ENCODE measurements at regions not wholly inside any gene's neighbourhood (a gene's known extent, or its start where the extent isn't known, plus 50 kb on each side); places are given as distances from the start of the nearest gene placed in this dataset.

DNA sequence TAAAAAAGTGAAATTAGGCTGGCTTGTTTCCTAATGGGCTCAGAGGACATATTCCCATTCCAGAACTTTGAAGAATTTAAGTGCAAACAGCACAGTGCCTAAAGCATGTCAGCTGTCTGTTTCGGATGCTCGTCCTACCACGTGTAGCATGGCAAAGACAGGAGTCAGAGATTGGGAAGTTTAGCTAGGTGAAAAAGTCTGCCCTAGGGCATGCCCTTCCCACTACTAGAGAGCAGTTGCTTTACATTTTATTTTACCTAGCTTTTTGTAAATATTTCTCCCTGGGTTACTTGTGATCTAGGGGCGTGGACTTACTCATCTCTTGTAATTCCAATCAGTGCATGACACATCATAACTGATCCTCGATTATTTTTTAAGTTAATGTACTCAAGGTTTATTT, 111.1 kb downstream of the LMO4 start:
- no peak for DNase-seq

- peak; percentile 53 for DNase-seq
Observed at GRCh38 chr1:87449348-87449963, 120.8 kb downstream of the LMO4 start.

DNA sequence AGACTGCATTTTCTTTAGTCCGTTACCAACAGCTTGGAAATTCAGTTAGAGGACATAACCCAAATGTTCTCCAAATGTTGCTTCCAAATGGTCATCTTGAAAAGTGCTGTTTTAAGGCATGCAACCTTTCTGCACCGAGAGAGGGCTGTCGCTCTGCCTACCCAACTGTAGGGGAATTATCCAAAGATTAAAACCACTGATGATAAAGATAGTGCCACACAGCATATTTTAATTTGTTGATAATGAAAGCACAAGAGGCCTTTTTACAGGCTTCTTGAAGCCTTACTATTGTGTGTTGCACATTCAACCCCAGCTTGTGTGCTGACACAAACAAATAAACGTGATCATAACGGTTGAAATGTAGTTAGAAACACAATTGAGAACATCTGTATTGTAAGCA, 121.5 kb downstream of the LMO4 start:
- DNase-seq, result no peak

DNA sequence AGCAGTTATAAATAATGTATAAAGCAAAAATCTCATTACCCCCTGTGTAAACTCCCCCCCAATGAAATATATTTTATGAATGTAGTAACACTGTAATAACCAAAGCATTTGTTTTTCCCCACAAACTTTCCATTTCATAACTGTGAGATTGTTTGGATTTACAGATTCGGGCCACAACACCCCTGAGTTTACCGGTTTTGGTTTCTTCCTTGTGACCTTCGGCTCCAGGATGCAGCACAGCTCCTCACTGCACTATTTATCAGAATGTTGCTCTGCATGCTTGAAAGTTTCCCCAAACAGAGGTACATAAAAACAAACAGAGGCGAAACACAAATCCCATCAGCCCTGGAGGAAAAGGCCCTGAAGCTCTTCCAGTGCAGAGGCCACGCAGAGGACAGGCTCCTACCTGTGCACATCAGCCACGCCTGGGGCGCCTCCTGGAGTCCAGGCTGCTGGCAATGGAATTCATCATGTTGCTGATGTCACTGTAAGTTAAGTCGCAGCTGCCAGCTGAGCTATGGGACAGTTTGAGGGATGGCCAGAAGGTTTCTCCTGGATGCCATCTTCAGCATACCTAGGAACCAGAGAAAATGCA, 122.0 kb downstream of the LMO4 start:
- peak; percentile 10 for DNase-seq

DNA sequence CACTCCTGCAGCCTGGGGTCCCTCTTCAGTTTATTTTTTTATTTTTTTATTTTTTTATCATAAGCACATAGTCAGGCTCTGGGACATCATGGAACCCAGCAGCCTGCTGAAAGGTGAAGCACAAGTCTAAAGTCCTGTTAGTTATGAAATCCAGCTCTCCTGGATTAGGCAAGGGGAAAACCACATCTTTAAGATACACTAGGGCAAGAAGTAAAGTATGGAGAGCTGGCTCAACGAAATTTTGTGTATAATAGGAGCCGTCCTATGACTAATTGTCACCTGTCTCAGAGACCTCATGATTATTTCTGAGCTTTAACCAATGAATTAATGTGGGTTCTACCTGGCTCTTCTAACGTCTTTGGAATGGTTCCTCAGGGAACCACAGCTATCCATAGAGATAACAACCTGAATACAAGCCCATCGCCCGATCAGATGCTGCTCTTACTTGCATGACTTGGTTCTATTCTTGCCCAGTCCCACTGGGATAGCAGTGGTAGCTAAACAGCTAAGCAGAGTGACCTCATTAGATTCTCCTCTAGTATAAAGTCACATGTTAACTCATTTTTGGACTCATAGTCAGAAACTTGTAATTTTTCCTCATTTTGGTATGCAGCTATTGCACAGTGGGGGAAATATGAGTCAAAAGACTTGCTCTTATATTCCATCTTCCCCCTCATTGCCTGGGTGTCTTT, 122.7 kb downstream of the LMO4 start:
- DNase-seq, result no peak

GRCh38 chr1:87452648-87453047, 124.0 kb downstream of the LMO4 start:
- no peak for DNase-seq

DNA sequence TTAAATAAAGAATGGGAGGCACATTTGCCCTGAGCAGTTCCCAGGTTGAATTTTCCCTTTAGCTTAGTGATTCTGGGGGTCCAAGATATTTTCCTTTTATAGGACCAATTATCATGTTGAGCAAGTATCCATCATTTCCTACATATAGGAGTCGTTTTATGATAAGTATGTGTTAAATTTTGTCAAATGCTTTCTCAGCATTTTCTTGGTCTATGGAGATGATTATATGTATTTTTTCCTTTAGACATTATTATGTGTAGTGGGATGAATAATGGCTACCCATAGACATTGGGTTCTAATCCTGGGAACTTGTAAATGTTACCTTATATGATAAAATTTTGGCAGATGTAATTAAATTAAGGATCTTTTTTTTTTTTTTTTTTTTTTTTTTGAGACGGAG, 128.7 kb downstream of the LMO4 start:
- no peak for DNase-seq

- DNase-seq, result no peak
Observed at GRCh38 chr1:87462894-87463293, 134.2 kb downstream of the LMO4 start.

- no peak for DNase-seq
Observed at GRCh38 chr1:87464022-87464490, 135.4 kb downstream of the LMO4 start.

DNA sequence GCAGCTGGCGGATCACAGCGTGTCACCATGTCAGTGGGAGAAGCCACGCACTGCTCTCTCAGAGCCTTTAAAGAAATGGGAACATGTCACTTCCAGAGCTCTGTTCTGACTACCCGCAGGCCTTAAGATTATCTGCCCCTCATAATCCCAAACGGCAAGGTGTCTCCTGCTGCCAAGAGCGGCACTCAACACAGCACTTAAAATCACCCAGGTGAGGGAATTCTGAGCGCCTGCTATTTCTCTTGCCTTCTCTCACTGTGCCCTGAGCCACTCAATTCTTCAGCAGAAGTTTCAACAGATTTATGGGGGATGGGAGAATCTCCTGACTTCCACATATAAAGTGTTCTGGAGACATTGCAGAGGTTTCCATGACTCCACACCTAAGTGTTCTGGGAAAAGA, 137.9 kb downstream of the LMO4 start:
- DNase-seq, result no peak

DNA sequence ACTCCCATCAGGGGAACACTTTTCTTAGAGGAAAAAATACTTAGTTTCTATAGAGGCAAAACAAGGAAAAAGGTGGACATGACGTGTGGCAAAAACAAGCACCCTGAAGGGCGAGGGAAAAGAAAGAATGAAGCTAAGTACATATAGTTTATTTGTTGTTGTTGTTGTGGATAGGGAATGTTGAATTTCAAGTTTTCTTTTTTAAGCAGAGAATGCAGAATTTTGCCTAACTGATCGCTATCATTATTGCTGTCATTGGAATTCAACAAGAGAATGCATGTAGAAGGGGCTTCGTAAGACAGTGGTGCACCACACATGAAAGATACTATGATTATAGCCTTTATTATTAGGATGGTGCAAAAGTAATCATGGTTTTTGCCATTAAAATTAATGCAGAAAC, 144.0 kb downstream of the LMO4 start:
- DNase-seq, result no peak

DNA sequence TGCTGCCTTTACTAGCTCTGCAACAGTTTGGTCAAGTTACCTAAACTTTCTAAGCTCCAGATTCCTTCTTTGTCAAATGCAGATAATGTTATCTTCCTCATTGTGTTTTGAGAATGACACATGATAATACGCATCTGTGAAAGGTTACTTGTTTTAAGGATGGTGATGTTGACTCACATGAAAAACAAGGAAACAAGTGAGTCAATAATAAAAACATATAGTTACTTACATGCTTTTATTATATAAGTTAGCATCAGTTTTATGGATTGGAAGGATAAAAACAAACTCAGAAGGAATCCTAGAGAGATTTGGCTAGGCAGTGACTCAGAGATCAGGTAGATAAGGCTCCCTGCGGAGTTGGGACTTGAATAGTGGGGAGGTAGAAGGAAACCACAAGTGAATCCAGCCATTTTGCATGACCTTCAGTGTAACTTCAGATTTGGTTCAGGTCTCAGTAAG, 144.6 kb downstream of the LMO4 start:
- DNase-seq, result no peak

- DNase-seq, result no peak
Observed at GRCh38 chr1:87474098-87474497, 145.4 kb downstream of the LMO4 start.

DNA sequence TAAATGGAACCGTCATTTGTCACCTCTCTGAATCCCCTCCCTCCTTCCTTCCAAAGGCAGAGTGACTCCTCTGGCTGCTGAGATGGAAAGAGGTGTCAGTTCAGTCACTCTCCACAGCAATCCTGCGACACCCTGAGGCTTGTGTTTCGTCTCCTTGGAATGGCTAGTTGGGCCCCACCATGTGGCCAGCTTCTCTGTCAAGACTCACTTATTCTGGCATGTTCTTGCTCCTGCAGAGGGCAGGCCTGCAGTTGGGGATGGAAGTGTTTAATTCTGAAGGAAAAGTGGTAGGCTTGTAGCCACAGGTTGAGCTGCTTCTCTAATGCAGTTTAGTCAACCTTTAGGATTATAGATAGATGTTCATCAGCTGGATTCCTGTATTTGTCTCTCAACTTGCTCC, 149.6 kb downstream of the LMO4 start:
- DNase-seq, result no peak

GRCh38 chr1:87495147-87495546, 166.5 kb downstream of the LMO4 start:
- no peak for DNase-seq

DNA sequence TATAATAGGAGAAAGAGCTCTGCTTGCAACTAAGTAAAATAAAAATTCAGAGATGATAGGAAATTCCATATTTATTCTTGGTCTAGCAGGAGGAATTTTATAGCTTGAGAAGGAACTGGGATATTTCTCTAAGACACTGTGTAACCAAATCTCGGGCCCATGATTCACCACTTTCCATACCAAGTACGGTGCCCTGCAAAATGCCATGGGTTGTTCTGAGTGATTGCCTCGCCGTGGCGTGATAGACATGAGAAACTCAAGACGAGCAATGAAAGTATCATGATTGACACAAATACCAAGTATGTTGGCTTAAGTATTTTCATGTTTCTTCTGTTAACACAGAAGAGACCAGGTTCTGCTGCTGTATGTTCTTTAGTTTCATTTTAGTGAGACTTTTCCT, 167.2 kb downstream of the LMO4 start:
- DNase-seq, result no peak

DNA sequence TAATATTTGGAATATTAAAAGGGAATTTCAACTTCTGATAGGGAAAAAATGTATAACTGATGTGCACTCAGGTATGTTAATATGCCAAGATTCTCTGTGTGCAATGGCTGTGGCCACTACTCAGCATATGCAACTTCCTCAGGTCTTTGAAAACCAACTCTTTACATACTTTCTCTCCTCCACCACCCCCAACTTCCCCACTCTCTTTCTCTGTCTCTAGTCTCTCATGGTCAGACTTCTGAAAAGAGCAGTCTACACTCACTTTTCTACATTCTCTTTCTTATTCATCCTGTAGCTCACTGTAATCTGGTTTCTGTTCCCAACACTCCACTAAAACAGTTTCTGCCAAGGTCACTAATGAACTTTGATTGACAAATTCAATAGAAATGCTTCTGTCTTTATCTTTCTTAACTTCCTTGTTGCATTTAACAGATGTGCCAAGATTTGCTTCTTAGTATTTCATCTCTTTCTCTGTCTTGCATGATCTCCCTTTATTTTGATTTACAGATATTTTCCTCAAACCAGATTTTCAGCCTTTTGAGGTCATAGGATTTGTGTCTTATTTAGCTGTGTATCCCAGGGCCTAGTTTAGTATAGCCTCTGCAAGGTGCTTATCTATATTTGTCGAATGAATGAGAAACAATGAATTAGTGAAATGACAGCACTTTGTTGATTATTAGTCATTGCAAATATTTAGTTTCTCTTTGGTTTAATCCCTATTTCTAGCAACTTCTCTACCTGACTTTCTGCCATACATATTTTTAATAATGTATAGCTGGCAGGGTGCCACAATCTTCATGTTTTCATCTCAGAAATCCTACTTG, 168.9 kb downstream of the LMO4 start:
- DNase-seq, result no peak

DNA sequence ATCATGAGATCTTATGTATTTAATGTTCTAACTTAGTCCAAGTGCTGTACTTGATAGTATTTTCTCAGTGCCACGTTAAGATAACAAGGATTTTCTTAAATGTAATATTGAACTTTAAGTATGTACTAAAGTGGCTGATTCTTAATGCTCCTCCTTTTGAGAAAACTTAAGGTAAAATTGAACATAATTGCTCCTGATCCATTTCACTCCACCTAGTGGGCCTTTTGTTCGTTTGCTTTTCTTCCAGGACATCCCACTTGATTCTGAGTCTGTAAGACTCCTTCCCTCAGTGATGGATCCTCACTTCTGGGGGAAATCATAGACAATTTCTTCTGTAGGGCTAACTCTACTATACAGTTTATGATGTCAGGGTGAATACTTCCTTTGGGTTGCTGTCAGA, 173.1 kb downstream of the LMO4 start:
- DNase-seq, result no peak

DNA sequence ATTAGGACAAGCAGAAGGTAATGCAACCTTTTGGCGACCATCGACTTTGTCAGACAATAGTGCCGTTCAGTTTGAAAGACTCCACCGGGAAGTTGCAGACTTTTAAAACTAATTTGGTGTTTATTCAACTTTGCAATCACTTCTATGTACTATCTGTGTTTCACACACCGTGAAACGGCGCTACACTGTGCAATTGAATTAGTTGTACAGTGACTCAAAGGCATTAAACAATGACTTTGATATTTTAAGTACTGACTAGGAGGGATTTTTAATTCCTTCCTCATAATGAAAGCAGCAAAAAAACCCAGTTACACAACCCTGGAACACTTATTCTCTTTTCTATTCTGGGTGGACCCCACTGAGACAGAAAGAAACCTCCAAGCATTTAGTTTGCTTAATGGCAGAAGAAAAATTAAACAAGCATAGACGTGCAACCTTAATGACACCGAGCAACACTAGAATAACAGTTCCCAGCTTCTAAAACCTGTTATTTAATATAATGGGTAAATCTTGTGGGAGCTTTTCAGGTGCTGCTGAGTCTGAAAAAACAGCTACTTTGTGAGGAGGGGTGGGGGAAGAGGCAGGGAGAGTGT, 176.8 kb downstream of the LMO4 start:
- DNase-seq, result no peak

DNA sequence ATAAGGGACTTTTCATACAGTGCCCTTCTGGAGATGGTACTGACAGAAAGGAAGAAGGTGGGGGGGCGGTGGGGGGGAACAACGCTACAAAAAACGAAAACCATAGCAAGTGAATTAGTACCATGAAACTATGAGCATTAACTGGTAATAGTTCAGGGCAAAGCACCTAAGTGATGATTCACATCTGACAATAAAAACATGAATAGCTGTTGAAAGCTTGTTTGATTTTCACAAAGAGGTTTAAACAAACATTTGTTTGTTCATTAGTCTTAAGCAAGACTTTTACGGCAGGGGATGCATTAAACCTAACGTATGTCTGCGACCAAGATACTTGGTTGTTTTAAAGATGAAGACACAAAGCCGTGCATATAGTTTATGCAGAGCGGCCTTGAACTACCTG, 177.5 kb downstream of the LMO4 start:
- DNase-seq, result no peak

- no peak for DNase-seq
Observed at GRCh38 chr1:87508247-87508787, 179.6 kb downstream of the LMO4 start.

GRCh38 chr1:87510540-87510939, 181.9 kb downstream of the LMO4 start:
- DNase-seq, result no peak

DNA sequence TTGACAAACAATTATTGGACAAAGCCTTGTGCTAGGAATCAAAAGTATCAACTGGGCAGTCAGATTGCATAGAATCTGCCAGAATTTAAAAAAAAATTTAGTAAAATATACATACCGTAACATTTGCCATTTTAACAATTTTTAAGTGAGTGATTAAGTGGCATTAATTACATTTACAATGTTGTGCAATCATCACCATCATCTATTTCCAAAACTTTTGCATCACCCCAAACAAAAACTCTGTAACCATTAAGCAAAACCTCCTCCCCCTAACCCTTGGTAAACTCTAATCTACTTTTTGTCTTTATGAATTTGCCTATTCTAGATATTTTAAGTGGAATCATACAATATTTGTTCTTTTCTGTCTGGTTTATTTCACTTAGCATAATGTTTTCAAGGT, 182.8 kb downstream of the LMO4 start:
- DNase-seq, result no peak

All from stimulated activated CD4-positive, alpha-beta T cell treated with anti-CD3 and anti-CD28 coated beads, Interleukin-4, amount 100 ng/mL, for 24 hours (primary cell).